Stimulated activated CD4-positive, alpha-beta T cell treated with anti-CD3 and anti-CD28 coated beads, Interleukin-12 subunit alpha, Interleukin-12 subunit beta, amount 100 ng/mL, for 4 hours (primary cell): ENCODE measurements at regions not wholly inside any gene's neighbourhood (a gene's known extent, or its start where the extent isn't known, plus 50 kb on each side); places are given as distances from the start of the nearest gene placed in this dataset.

Experiments used
- DNase-seq: peaks from one replicate; pipeline ENCODE4 v3.0.0-alpha.2; 2020

DNA sequence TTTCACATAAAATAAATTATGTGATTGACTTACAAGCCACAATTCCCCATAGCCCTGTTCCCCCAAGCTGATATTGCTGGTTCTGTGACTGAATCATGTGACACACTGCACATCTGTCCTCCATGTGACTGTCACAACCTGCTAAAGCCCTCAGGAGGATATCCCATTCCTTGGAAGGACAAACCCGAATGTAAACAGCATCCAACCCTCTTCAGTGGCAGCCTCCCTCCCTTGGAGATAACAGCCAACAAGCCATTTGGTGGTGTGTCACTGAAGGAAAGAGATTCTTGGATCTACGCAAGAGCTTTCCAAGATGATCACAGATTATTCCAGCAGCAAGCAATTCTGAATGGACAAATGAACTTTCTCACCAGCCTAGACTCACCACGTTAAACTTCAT is 153.9 kb upstream of the TIAM1 start:
- no peak for DNase-seq

- DNase-seq, result no peak
Measured at GRCh38 chr21:31493350-31493880, 149.4 kb upstream of the TIAM1 start.

- DNase-seq, result no peak
Measured at GRCh38 chr21:31491617-31492016, 147.6 kb upstream of the TIAM1 start.

- no peak for DNase-seq
Measured at GRCh38 chr21:31490443-31490842, 146.4 kb upstream of the TIAM1 start.

DNA sequence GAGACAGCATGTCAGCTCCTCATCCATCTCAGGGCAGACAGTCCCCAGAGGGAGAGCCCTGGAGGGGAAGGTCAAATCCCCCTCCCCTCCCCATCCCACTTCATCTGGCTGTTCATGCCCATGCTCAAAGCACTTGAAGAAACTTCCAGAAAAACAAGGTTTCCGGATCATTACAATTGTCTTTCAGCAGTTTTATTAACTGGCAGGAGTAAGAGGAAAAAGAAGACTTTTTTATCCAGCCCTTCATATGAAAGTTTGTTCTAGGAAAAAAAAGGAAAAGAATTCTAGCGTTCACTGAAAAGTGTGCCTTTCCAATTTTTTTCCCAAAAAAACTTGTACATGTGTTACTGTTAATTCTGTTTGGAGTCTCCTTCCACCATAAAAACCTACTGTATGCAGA is 145.7 kb upstream of the TIAM1 start:
- no peak for DNase-seq

GRCh38 chr21:31489014-31489413 is 145.0 kb upstream of the TIAM1 start:
- no peak for DNase-seq

GRCh38 chr21:31484219-31484618 is 140.2 kb upstream of the TIAM1 start:
- no peak for DNase-seq

DNA sequence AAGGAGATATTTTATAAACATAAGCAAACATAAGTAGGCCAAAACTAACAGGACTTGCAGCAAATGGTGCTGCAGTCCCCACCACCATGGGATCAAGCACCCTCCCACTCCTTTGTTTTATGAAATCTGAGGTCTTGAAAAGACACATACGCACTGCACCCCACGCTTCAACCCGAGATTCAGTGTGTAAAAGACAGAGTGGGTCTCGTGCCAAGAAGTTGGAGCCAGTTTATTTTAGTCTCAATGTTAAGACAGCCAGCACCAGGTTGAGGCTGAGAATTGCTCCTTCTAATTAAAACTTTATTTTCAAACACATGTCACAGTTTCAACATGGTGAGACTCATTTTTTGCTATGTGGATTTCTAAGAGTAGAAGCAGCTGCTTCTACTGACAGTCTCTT is 139.1 kb upstream of the TIAM1 start:
- DNase-seq, result no peak

- DNase-seq, result no peak
Measured at GRCh38 chr21:31482460-31482859, 138.4 kb upstream of the TIAM1 start.

DNA sequence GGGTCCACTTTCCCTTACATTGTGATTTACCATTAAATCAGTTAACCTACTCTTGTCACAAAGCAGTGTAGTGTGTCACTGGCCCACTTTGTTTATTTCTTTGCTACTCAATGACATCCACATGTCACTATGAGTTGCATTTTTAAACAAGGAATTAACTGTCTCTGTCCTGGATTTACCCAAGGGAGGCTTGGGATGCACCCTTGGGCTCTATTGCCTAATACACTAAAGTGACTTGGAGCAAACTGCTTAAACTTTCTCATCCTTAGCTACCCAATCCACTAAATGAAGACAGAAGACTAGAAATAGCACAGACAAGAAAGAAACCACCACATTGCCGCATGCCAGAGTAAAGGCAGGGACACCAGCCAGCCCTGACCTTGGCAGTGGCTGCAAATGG is 136.2 kb upstream of the TIAM1 start:
- no peak for DNase-seq

DNA sequence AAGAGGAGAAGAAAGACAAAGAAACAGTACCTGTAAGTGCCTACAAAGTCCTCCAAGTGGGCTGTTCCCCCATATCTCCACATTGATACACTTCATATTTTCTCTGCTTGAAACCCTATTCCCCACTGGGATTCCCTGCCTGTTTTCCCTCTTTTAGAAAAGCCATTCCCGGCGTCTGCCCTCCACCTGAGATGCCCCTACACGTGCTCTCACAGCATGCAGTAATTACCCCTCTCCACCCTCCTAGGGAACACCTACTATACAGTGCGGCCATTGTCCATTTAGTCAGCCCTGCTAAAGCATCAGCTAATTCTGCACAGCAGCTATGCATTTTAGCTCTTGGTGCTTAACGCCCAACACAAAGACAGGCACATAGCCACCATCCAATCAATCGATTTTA is 135.7 kb upstream of the TIAM1 start:
- no peak for DNase-seq

GRCh38 chr21:31479222-31479621 is 135.2 kb upstream of the TIAM1 start:
- no peak for DNase-seq

- DNase-seq, result no peak
Measured at GRCh38 chr21:31476263-31477022, 132.4 kb upstream of the TIAM1 start.

DNA sequence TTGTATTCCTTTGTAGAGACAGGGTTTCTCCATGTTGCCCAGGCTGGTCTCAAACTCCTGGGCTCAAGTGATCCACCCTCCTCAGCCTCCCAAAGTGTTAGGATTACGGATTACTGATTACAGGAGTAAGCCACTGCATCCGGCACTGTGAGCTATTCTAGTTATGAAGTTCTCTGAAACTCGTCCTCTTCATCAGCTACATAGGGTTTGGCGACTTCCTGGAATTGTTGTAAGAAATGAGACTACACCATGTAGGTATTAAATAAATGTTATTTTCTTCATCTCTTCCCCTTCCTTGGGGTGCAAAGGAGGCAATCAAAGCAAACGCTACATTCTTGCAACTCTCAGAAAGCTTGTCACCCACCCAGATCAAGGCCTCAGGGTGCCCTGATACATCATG is 131.2 kb upstream of the TIAM1 start:
- DNase-seq, result no peak

DNA sequence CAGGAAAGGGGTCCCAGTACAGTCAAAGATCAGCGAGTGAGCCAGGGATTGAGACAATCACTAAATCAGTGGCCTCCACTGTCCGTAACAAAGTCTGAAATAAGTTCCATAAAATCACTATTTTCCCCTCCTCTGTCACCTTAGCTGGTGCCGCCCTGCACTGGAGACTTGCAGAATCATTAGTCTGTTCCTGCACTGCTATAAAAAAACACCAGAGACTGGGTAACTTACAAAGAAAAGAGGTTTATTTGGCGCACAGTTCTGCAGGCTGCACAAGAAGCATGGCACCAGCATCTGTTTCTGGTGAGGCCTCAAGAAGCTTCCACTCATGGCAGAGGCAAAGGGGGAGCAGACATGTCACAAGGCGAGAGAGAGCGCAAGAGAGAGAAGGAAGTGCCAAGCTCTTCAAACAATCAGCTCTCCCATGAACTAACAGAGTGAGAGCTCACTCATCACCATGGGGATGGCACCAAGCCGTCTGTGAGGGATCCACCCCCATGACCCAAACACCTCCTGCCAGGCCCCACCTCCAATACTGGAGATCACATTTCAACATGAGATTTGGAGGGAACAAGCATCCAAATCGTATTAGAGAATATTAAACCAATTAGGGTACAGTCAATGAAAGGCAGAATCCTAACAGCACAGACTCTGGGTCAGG is 129.8 kb upstream of the TIAM1 start:
- DNase-seq, result no peak

- no peak for DNase-seq
Measured at GRCh38 chr21:31471865-31472264, 127.8 kb upstream of the TIAM1 start.

GRCh38 chr21:31470896-31471694 is 127.0 kb upstream of the TIAM1 start:
- no peak for DNase-seq

- no peak for DNase-seq
Measured at GRCh38 chr21:31460980-31461379, 116.9 kb upstream of the TIAM1 start.

- DNase-seq, result no peak
Measured at GRCh38 chr21:31459457-31459856, 115.4 kb upstream of the TIAM1 start.

GRCh38 chr21:31457675-31458074 is 113.6 kb upstream of the TIAM1 start:
- DNase-seq, result no peak

GRCh38 chr21:31456201-31456600 is 112.1 kb upstream of the TIAM1 start:
- no peak for DNase-seq

- DNase-seq, result no peak
Measured at GRCh38 chr21:31455506-31455905, 111.4 kb upstream of the TIAM1 start.

DNA sequence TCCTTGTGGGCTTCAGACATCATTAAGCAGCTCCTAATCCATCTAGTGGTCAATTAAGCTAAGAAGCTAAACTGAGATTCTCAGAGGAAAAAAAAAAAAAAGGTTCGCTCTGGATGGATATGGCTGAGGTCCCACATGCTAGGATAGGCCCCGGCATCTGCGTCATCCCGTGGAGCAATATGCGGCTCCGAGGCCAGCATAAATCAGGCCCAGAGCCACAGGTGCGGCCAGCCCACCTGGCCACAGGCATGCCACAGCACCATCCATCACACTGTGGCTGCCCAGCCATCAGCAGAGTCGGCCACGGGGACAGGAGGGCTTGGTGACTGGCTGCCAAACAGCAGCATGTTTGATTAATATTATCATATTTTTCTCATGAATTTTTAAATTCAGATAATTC is 106.9 kb upstream of the TIAM1 start:
- no peak for DNase-seq
